ENCODE measurements at regions not wholly inside any gene's neighbourhood (a gene's known extent, or its start where the extent isn't known, plus 50 kb on each side); places are given as distances from the start of the nearest gene placed in this dataset.

- no peak for TF ChIP-seq CTCF (conservative IDR thresholded peaks at IDR 0.05; ENCODE audit: control insufficient read depth, insufficient read depth, low read depth, low read length)
- no peak for DNase-seq (ENCODE audit: low read depth)
- no peak overlapping the region for H3K4me3 ChIP-seq (ENCODE audit: control insufficient read depth, low read depth, low read length)
Observed at GRCh38 chr4:25560605-25561004, 95.0 kb upstream of the SLC34A2 start.

GRCh38 chr4:25563071-25563564 is 92.5 kb upstream of the SLC34A2 start:
- no peak for DNase-seq (ENCODE audit: low read depth)
- no peak overlapping the region for H3K4me3 ChIP-seq (ENCODE audit: control insufficient read depth, low read depth, low read length)
- no peak for TF ChIP-seq CTCF (conservative IDR thresholded peaks at IDR 0.05; ENCODE audit: control insufficient read depth, insufficient read depth, low read depth, low read length)

GRCh38 chr4:25564836-25565235 is 90.8 kb upstream of the SLC34A2 start:
- TF ChIP-seq CTCF (conservative IDR thresholded peaks at IDR 0.05; ENCODE audit: control insufficient read depth, insufficient read depth, low read depth, low read length), result no peak
- H3K4me3 ChIP-seq (ENCODE audit: control insufficient read depth, low read depth, low read length), result no peak overlapping the region
- DNase-seq (ENCODE audit: low read depth), result no peak

- no peak for TF ChIP-seq CTCF (conservative IDR thresholded peaks at IDR 0.05; ENCODE audit: control insufficient read depth, insufficient read depth, low read depth, low read length)
- DNase-seq (ENCODE audit: low read depth), result no peak
- H3K4me3 ChIP-seq (ENCODE audit: control insufficient read depth, low read depth, low read length), result no peak overlapping the region
Observed at GRCh38 chr4:25567253-25567652, 88.4 kb upstream of the SLC34A2 start.

GRCh38 chr4:25569716-25570115 is 85.9 kb upstream of the SLC34A2 start:
- no peak for TF ChIP-seq CTCF (conservative IDR thresholded peaks at IDR 0.05; ENCODE audit: control insufficient read depth, insufficient read depth, low read depth, low read length)
- no peak for DNase-seq (ENCODE audit: low read depth)
- no peak overlapping the region for H3K4me3 ChIP-seq (ENCODE audit: control insufficient read depth, low read depth, low read length)

- DNase-seq (ENCODE audit: low read depth), result no peak
- no peak overlapping the region for H3K4me3 ChIP-seq (ENCODE audit: control insufficient read depth, low read depth, low read length)
- TF ChIP-seq CTCF (conservative IDR thresholded peaks at IDR 0.05; ENCODE audit: control insufficient read depth, insufficient read depth, low read depth, low read length), result no peak
Observed at GRCh38 chr4:25575611-25576010, 80.0 kb upstream of the SLC34A2 start.

GRCh38 chr4:25578432-25578831 is 77.2 kb upstream of the SLC34A2 start:
- H3K4me3 ChIP-seq (ENCODE audit: control insufficient read depth, low read depth, low read length), result no peak overlapping the region
- TF ChIP-seq CTCF (conservative IDR thresholded peaks at IDR 0.05; ENCODE audit: control insufficient read depth, insufficient read depth, low read depth, low read length), result no peak
- no peak for DNase-seq (ENCODE audit: low read depth)
